GM23338 (cell line): ENCODE measurements at regions not wholly inside any gene's neighbourhood (a gene's known extent, or its start where the extent isn't known, plus 50 kb on each side); places are given as distances from the start of the nearest gene placed in this dataset.

Experiments used
- ATAC-seq: fragments of 200-7000 bp; cut with Tn5 transposase; 3 replicates; pipeline ENCODE4 v1.9.1; 2020
- DNase-seq: peaks from one replicate; pipeline ENCODE4 v3.0.0-alpha.2; 2015; ENCODE audit warnings: low spot score
- H2AFZ ChIP-seq: fragments of 200-600 bp; sonication (generic); 2 replicates; pipeline ENCODE4 v1.8.0; 2016; ENCODE audit warnings: antibody characterized with exemption, mild to moderate bottlenecking, moderate library complexity
- H3F3A ChIP-seq: fragments of 200-600 bp; sonication (generic); replicated peaks from 2 replicates; pipeline ENCODE4 v1.8.0; 2017; ENCODE audit warnings: antibody characterized with exemption, mixed run types, low read depth
- H3K27ac ChIP-seq: fragments of 200-600 bp; sonication (generic); 2 replicates; pipeline ENCODE4 v1.6.1; 2016; ENCODE audit warnings: low read depth
- H3K27me3 ChIP-seq: fragments of 200-600 bp; sonication (generic); 2 replicates; pipeline ENCODE4 v1.8.0; 2016; ENCODE audit warnings: mild to moderate bottlenecking, mixed run types, moderate library complexity; ENCODE audit not compliant: insufficient read depth
- H3K36me3 ChIP-seq: fragments of 200-600 bp; sonication (generic); 2 replicates; pipeline ENCODE4 v1.8.0; 2016; ENCODE audit warnings: mild to moderate bottlenecking; ENCODE audit not compliant: insufficient read depth
- H3K4me1 ChIP-seq: fragments of 200-600 bp; sonication (generic); 2 replicates; pipeline ENCODE4 v1.8.0; 2016; ENCODE audit warnings: mild to moderate bottlenecking, moderate library complexity; ENCODE audit not compliant: insufficient read depth
- H3K4me2 ChIP-seq: fragments of 200-600 bp; sonication (generic); 2 replicates; pipeline ENCODE4 v1.7.1; 2017; ENCODE audit warnings: mixed run types
- H3K4me3 ChIP-seq: fragments of 200-600 bp; sonication (generic); 2 replicates; pipeline ENCODE4 v1.6.1; 2016; ENCODE audit warnings: mixed run types
- H3K79me2 ChIP-seq: fragments of 200-600 bp; sonication (generic); replicated peaks from 2 replicates; pipeline ENCODE4 v1.8.0; 2017; ENCODE audit warnings: mild to moderate bottlenecking; ENCODE audit not compliant: insufficient read depth
- H3K9me2 ChIP-seq: fragments of 200-600 bp; sonication (generic); 2 replicates; pipeline ENCODE4 v1.8.0; 2017; ENCODE audit not compliant: insufficient read depth
- H4K20me1 ChIP-seq: fragments of 200-600 bp; sonication (generic); replicated peaks from 2 replicates; pipeline ENCODE4 v1.8.0; 2017; ENCODE audit warnings: mild to moderate bottlenecking; ENCODE audit not compliant: insufficient read depth
- H3K27ac Mint-ChIP-seq: 2 replicates; pipeline ENCODE4 v1.8.0; 2020; ENCODE audit warnings: inconsistent platforms, mild to moderate bottlenecking, moderate library complexity, mixed read lengths
- H3K27me3 Mint-ChIP-seq: 3 replicates; pipeline ENCODE4 v1.8.0; 2022; ENCODE audit warnings: low read depth, mild to moderate bottlenecking, moderate library complexity, mixed read lengths, inconsistent platforms; ENCODE audit not compliant: insufficient read depth, poor library complexity
- H3K36me3 Mint-ChIP-seq: 3 replicates; pipeline ENCODE4 v1.8.0; 2021; ENCODE audit warnings: low read depth, mild to moderate bottlenecking, inconsistent platforms, moderate library complexity, mixed read lengths
- H3K4me1 Mint-ChIP-seq: 3 replicates; pipeline ENCODE4 v1.8.0; 2020; ENCODE audit warnings: mild to moderate bottlenecking, inconsistent platforms, mixed read lengths
- H3K4me3 Mint-ChIP-seq: 3 replicates; pipeline ENCODE4 v1.8.0; 2021; ENCODE audit warnings: moderate library complexity, mild to moderate bottlenecking, inconsistent platforms, mixed read lengths
- H3K9me3 Mint-ChIP-seq: 3 replicates; pipeline ENCODE4 v1.8.0; 2020; ENCODE audit warnings: moderate library complexity, mild to moderate bottlenecking, inconsistent platforms, mixed read lengths
- CREB1 ChIP-seq: fragments of 250-450 bp; sonication (Bioruptor Pico); IDR thresholded peaks from 2 replicates; pipeline ENCODE4 v1.5.0; 2020; ENCODE audit warnings: low read depth, mild to moderate bottlenecking, moderate library complexity
- EZH2phosphoT487 ChIP-seq: fragments of 200-600 bp; sonication (generic); IDR thresholded peaks from one replicate; pipeline ENCODE4 v1.8.1; 2018; ENCODE audit warnings: antibody characterized with exemption; ENCODE audit not compliant: unreplicated experiment
- JUNB ChIP-seq: IDR thresholded peaks from one replicate; pipeline ENCODE4 v1.6.1; 2016; ENCODE audit warnings: antibody characterized with exemption; ENCODE audit not compliant: unreplicated experiment
- POLR2AphosphoS5 ChIP-seq: IDR thresholded peaks from 2 replicates; pipeline ENCODE4 v1.6.1; 2016; ENCODE audit warnings: antibody characterized with exemption, low read depth
- REST ChIP-seq: IDR thresholded peaks from one replicate; pipeline ENCODE4 v1.6.1; 2018; ENCODE audit warnings: antibody characterized with exemption; ENCODE audit not compliant: unreplicated experiment

GRCh38 chr6:19949155-19949554 is 112.0 kb downstream of the ID4 start (continued):
- TF ChIP-seq REST = no peak

GRCh38 chr6:19964115-19964514 is 126.9 kb downstream of the ID4 start:
- Mint-ChIP-seq H3K9me3 (peaks cover 3% of the 10 kb centered on the region; the same call in 1 of the 3 replicates), H3K27ac (no peak overlapping the region), H3K36me3 (no peaks in the 10 kb centered on the region), H3K27me3 (no peaks in the 10 kb centered on the region), H3K4me3 (no peak overlapping the region), H3K4me1 (no peaks in the 10 kb centered on the region)
- Histone ChIP-seq H3K4me1 (no peaks in the 10 kb centered on the region), H3F3A (no peaks in the 10 kb centered on the region), H2AFZ (no peak overlapping the region), H3K4me3 (no peak overlapping the region), H3K9me2 (no peaks in the 10 kb centered on the region), H3K79me2 (no peaks in the 10 kb centered on the region), H3K27ac (no peak overlapping the region), H3K27me3 (no peaks in the 10 kb centered on the region), H3K36me3 (no peaks in the 10 kb centered on the region), H4K20me1 (no peaks in the 10 kb centered on the region), H3K4me2 (no peak overlapping the region)
- TF ChIP-seq CREB1 (CRISPR knock-in tag) (no peak), REST (no peak), EZH2phosphoT487 (no peak)
- DNase-seq = no peak
- no peak for ATAC-seq

- ATAC-seq (no peak), DNase-seq (no peak)
- H4K20me1 ChIP-seq = no peaks in the 10 kb centered on the region
- no peaks in the 10 kb centered on the region for H3F3A ChIP-seq
- Mint-ChIP-seq H3K36me3 (no peaks in the 10 kb centered on the region), H3K4me1 (no peaks in the 10 kb centered on the region), H3K9me3 (no peaks in the 10 kb centered on the region), H3K27me3 (no peaks in the 10 kb centered on the region), H3K27ac (no peak overlapping the region), H3K4me3 (no peak overlapping the region)
- no peak overlapping the region for H2AFZ ChIP-seq
- H3K79me2 ChIP-seq = no peaks in the 10 kb centered on the region
- 0 out of 2 replicates have a peak, but pooled peaks cover 3% of the 10 kb centered on the region for H3K9me2 ChIP-seq
- no peaks in the 10 kb centered on the region for H3K27me3 ChIP-seq
- H3K36me3 ChIP-seq = no peaks in the 10 kb centered on the region
- no peak overlapping the region for H3K27ac ChIP-seq
- no peak overlapping the region for H3K4me2 ChIP-seq
- H3K4me3 ChIP-seq = no peak overlapping the region
- H3K4me1 ChIP-seq = no peaks in the 10 kb centered on the region
- TF ChIP-seq JUNB = no peak
- TF ChIP-seq EZH2phosphoT487 = no peak
- TF ChIP-seq POLR2AphosphoS5 = no peak
- TF ChIP-seq REST = no peak
These were observed 131.0 kb downstream of the ID4 start for GRCh38 chr6:19968201-19968600.
